Progenitor cell of endocrine pancreas (in vitro differentiated cells): ENCODE measurements at regions not wholly inside any gene's neighbourhood (a gene's known extent, or its start where the extent isn't known, plus 50 kb on each side); places are given as distances from the start of the nearest gene placed in this dataset.

Source experiments
- DNase-seq: peaks from one replicate; pipeline ENCODE4 v3.0.0; 2021; ENCODE audit warnings: low spot score; ENCODE audit not compliant: unreplicated experiment
- H3K27ac Mint-ChIP-seq: 2 replicates; pipeline ENCODE4 v1.8.0; 2021; ENCODE audit warnings: mild to moderate bottlenecking, moderate library complexity, mixed read lengths
- H3K27me3 Mint-ChIP-seq: 2 replicates; pipeline ENCODE4 v1.8.0; 2021; ENCODE audit warnings: mixed read lengths
- H3K36me3 Mint-ChIP-seq: 2 replicates; pipeline ENCODE4 v1.8.0; 2022; ENCODE audit warnings: mixed read lengths; ENCODE audit not compliant: insufficient read depth
- H3K4me1 Mint-ChIP-seq: 2 replicates; pipeline ENCODE4 v1.8.0; 2021; ENCODE audit warnings: low read depth, mixed read lengths
- H3K4me3 Mint-ChIP-seq: 2 replicates; pipeline ENCODE4 v1.8.0; 2021; ENCODE audit warnings: low read depth, mild to moderate bottlenecking, moderate library complexity, mixed read lengths
- H3K9me3 Mint-ChIP-seq: 2 replicates; pipeline ENCODE4 v1.8.0; 2021; ENCODE audit warnings: low read depth, mixed read lengths
- TF ChIP-seq, protein P1 (sequence below): fragments of 200-600 bp; sonication (generic); IDR thresholded peaks from one replicate; pipeline ENCODE4 v1.5.0; 2021; ENCODE audit warnings: antibody characterized with exemption, mild to moderate bottlenecking; ENCODE audit not compliant: unreplicated experiment

DNA sequence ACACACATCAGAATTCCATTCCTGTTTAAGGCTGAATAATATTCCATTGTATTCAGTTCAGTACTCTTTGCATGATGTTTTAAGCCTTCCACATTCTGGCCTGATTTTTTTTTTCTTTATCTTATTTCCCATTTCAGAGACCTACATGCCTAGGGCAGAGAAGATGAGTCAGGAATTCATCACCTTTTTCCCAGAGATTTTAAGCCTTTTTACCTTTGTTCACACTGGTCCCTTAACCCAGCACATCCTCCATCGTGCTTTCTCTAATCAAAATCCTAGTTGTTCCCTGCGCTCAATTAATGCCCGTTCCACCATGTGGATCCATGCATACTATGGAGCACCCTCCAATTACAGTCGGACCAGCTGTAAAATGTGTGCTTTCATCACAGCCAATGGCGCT is 245.1 kb downstream of the DHX15 start:
- TF ChIP-seq, protein P1, sequence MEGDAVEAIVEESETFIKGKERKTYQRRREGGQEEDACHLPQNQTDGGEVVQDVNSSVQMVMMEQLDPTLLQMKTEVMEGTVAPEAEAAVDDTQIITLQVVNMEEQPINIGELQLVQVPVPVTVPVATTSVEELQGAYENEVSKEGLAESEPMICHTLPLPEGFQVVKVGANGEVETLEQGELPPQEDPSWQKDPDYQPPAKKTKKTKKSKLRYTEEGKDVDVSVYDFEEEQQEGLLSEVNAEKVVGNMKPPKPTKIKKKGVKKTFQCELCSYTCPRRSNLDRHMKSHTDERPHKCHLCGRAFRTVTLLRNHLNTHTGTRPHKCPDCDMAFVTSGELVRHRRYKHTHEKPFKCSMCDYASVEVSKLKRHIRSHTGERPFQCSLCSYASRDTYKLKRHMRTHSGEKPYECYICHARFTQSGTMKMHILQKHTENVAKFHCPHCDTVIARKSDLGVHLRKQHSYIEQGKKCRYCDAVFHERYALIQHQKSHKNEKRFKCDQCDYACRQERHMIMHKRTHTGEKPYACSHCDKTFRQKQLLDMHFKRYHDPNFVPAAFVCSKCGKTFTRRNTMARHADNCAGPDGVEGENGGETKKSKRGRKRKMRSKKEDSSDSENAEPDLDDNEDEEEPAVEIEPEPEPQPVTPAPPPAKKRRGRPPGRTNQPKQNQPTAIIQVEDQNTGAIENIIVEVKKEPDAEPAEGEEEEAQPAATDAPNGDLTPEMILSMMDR, result no peak
- Mint-ChIP-seq H3K4me3 (no peak overlapping the region), H3K27ac (no peak overlapping the region), H3K27me3 (no peaks in the 10 kb centered on the region), H3K36me3 (no peaks in the 10 kb centered on the region), H3K4me1 (no peaks in the 10 kb centered on the region), H3K9me3 (no peaks in the 10 kb centered on the region)
- no peak for DNase-seq

DNA sequence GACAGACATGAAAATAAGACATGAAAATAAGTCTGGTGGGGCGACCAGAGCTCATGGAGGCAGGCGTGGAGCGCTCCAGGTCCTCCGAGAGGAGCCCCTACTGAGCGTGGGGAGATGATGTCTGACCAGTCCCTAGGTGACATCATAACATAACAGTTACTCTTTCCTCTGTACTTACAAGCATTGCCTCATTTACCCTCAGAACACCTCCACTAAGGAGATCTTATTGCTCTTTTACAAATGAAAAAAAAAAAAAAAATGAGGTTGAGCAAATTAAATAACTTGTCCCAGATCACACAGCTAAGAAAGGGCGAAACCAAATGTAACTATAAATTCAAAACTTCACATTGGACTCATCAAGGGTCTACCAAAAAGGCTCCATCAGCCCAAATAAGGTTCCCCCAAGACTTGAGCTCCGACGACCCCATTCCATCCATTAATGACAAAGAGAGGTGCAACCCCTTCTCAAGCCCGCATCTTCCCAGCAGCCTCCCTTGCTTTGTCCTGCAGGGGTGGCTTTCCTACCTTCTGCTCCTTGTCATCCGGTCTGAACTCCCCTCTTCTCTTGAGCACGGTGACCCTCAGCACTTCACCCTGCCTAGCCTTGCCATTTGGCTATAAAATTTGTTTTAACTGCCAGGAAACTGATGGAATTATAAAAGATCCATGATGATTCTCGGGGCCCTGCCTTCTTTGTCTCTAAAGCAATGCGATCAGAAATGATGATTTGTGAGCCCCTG is 246.7 kb downstream of the DHX15 start:
- no peak for DNase-seq
- H3K36me3 Mint-ChIP-seq, result no peaks in the 10 kb centered on the region
- no peak overlapping the region for H3K27ac Mint-ChIP-seq
- H3K9me3 Mint-ChIP-seq, result no peaks in the 10 kb centered on the region
- no peaks in the 10 kb centered on the region for H3K4me1 Mint-ChIP-seq
- no peaks in the 10 kb centered on the region for H3K27me3 Mint-ChIP-seq
- H3K4me3 Mint-ChIP-seq, result no peak overlapping the region
- TF ChIP-seq, protein P1, result no peak

DNA sequence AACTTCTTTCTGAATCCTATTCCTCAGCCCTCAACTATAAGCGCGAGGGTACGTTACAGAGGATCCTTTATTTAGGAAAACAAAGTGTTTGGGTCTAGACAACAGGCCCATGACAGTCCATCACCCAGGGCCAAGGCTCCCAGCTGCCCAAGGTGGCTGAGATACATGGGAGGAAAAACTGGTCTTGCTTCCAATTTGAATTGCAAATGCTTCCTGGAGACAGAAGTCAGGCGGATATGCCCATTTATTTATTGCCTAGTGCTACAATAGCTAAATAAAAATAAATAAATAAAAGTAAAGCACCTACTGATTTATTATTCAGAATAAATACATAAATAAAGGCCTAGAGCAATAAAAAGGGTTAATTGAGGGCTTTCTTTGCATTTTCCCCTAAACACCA is 248.7 kb downstream of the DHX15 start:
- no peaks in the 10 kb centered on the region for H3K27me3 Mint-ChIP-seq
- no peaks in the 10 kb centered on the region for H3K4me1 Mint-ChIP-seq
- no peaks in the 10 kb centered on the region for H3K36me3 Mint-ChIP-seq
- H3K27ac Mint-ChIP-seq, result no peak overlapping the region
- DNase-seq, result no peak
- H3K4me3 Mint-ChIP-seq, result no peak overlapping the region
- no peaks in the 10 kb centered on the region for H3K9me3 Mint-ChIP-seq
- TF ChIP-seq, protein P1, result no peak

DNA sequence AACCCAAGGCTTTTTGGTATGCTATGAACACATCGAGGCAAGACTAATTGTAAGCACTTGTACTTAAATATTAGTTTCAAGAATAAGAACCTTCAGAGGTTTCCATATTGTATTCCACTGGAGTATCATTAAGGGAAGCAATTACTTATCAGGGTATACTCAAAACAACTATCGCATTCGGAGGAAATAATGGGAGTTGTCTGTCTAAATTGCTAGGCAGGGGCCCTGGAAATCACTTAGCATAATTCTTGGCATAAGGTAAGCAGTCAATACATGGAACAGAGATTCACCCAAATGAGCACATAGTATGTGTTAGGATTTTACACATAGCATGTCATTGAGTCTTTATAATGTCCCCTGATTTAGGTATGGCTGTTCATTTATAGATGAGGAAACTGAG is 249.4 kb downstream of the DHX15 start:
- Mint-ChIP-seq H3K27ac (no peak overlapping the region), H3K27me3 (peaks cover 1% of the 10 kb centered on the region), H3K9me3 (no peaks in the 10 kb centered on the region), H3K36me3 (no peaks in the 10 kb centered on the region), H3K4me3 (no peak overlapping the region), H3K4me1 (no peaks in the 10 kb centered on the region)
- TF ChIP-seq, protein P1, result no peak
- DNase-seq, result no peak

DNA sequence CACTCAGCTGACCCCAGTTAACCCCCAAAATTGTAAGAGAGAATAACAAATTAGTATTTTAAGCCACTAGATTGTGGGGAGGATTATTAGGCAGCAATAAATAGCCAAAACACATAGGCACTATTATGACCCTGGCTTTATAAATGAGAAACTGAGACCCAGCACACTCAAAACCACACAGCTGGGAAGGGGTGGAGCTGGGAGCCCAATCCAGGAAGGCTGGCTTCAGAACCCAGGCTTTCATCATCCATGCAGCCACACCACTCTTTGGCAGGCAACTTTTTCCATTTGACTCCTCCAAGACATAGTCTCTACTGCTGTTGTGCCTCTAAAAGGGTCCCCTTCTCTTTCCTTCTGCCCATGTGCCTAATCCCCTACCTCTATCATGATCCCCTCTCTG is 253.8 kb downstream of the DHX15 start:
- Mint-ChIP-seq H3K9me3 (no peaks in the 10 kb centered on the region), H3K36me3 (no peaks in the 10 kb centered on the region), H3K27me3 (peaks cover 24% of the 10 kb centered on the region), H3K4me1 (peaks cover 2% of the 10 kb centered on the region), H3K4me3 (no peak overlapping the region), H3K27ac (no peak overlapping the region)
- no peak for DNase-seq
- TF ChIP-seq, protein P1, result no peak
